ENCODE measurements at regions not wholly inside any gene's neighbourhood (a gene's known extent, or its start where the extent isn't known, plus 50 kb on each side); places are given as distances from the start of the nearest gene placed in this dataset.
"Not testable (repeated sequence)": the region's sequence is repeated elsewhere in the genome, so short reads cannot be mapped to it uniquely, and the experiment has no call there.

- no peaks in the 10 kb centered on the region for H3K27me3 ChIP-seq
- H3K27ac ChIP-seq = no peak overlapping the region
- DNase-seq = no peak
- no peaks in the 10 kb centered on the region for H3K9me3 ChIP-seq
- no peaks in the 10 kb centered on the region for H3K36me3 ChIP-seq
- no peak for ATAC-seq
- no peaks in the 10 kb centered on the region for H3K4me1 ChIP-seq
- 55 to 83% methylated on average over 1 of the region's 1 CpG for WGBS, 2 donors
- no peak for FAIRE-seq
- intact Hi-C loops (cut with DNase I) = no loop called here
- TF ChIP-seq, protein P1, sequence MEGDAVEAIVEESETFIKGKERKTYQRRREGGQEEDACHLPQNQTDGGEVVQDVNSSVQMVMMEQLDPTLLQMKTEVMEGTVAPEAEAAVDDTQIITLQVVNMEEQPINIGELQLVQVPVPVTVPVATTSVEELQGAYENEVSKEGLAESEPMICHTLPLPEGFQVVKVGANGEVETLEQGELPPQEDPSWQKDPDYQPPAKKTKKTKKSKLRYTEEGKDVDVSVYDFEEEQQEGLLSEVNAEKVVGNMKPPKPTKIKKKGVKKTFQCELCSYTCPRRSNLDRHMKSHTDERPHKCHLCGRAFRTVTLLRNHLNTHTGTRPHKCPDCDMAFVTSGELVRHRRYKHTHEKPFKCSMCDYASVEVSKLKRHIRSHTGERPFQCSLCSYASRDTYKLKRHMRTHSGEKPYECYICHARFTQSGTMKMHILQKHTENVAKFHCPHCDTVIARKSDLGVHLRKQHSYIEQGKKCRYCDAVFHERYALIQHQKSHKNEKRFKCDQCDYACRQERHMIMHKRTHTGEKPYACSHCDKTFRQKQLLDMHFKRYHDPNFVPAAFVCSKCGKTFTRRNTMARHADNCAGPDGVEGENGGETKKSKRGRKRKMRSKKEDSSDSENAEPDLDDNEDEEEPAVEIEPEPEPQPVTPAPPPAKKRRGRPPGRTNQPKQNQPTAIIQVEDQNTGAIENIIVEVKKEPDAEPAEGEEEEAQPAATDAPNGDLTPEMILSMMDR (IDR thresholded peaks at IDR 0.05) = no peak
- H3K4me3 ChIP-seq = no peak overlapping the region
Measured at GRCh38 chr16:17034477-17035252, 436.1 kb downstream of the XYLT1 start.

- DNase-seq (no peak), FAIRE-seq (no peak), ATAC-seq (no peak)
- H3K27me3 ChIP-seq = no peaks in the 10 kb centered on the region
- H3K36me3 ChIP-seq = no peaks in the 10 kb centered on the region
- no peaks in the 10 kb centered on the region for H3K4me1 ChIP-seq
- H3K9me3 ChIP-seq = no peaks in the 10 kb centered on the region
- WGBS, 2 donors = 49 to 60% methylated on average over 5 of the region's 5 CpGs
- TF ChIP-seq, protein P1 (IDR thresholded peaks at IDR 0.05) = no peak
- H3K4me3 ChIP-seq = no peak overlapping the region
- no peak overlapping the region for H3K27ac ChIP-seq
- intact Hi-C loops (cut with DNase I) = no loop called here
Measured at GRCh38 chr16:17037499-17037898, 433.3 kb downstream of the XYLT1 start.

- FAIRE-seq = no peak
- no peak for DNase-seq
- ATAC-seq = no peak
- 43 to 59% methylated on average over 5 of the region's 5 CpGs for WGBS, 2 donors
- TF ChIP-seq, protein P1 (IDR thresholded peaks at IDR 0.05) = no peak
- H3K4me3 ChIP-seq = no peak overlapping the region
- H3K9me3 ChIP-seq = no peaks in the 10 kb centered on the region
- no peak overlapping the region for H3K27ac ChIP-seq
- intact Hi-C loops (cut with DNase I) = no loop called here
- no peaks in the 10 kb centered on the region for H3K36me3 ChIP-seq
- H3K27me3 ChIP-seq = no peaks in the 10 kb centered on the region
- no peaks in the 10 kb centered on the region for H3K4me1 ChIP-seq
Measured at GRCh38 chr16:17038415-17038814, 432.3 kb downstream of the XYLT1 start.

DNA sequence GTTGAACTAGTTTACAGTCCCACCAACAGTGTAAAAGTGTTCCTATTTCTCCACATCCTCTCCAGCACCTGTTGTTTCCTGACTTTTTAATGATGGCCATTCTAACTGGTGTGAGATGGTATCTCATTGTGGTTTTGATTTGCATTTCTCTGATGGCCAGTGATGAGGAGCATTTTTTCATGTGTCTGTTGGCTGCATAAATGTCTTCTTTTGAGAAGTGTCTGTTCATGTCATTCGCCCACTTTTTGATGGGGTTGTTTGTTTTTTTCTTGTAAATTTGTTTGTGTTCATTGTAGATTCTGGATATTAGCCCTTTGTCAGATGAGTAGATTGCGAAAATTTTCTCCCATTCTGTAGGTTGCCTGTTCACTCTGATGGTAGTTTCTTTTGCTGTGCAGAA is 421.7 kb downstream of the XYLT1 start:
- 65 to 87% methylated on average over 2 of the region's 2 CpGs for WGBS, 2 donors

GRCh38 chr16:17050468-17050867 is 420.3 kb downstream of the XYLT1 start:
- 50 to 54% methylated on average over 1 of the region's 1 CpG for WGBS, 2 donors
- Histone ChIP-seq H3K27ac (no peak overlapping the region), H3K4me3 (no peak overlapping the region), H3K36me3 (no peaks in the 10 kb centered on the region), H3K4me1 (no peaks in the 10 kb centered on the region), H3K27me3 (no peaks in the 10 kb centered on the region), H3K9me3 (no peaks in the 10 kb centered on the region)
- FAIRE-seq = no peak
- intact Hi-C loops (cut with DNase I) = no loop called here
- ATAC-seq = no peak
- DNase-seq = no peak
- TF ChIP-seq, protein P1 (IDR thresholded peaks at IDR 0.05) = no peak

More for the DNA sequence above, 421.7 kb downstream of the XYLT1 start:
- H3K27ac ChIP-seq; H3K9me3 ChIP-seq; H3K36me3 ChIP-seq; FAIRE-seq; H3K27me3 ChIP-seq; DNase-seq; H3K4me1 ChIP-seq; intact Hi-C loops (cut with DNase I); H3K4me3 ChIP-seq; ATAC-seq: not testable (repeated sequence)

Data from pancreas (tissue), 10 donors.